Non-pigmented ciliary epithelial cell (primary cell): ENCODE measurements at regions not wholly inside any gene's neighbourhood (a gene's known extent, or its start where the extent isn't known, plus 50 kb on each side); places are given as distances from the start of the nearest gene placed in this dataset.
"Not testable (repeated sequence)": the region's sequence is repeated elsewhere in the genome, so short reads cannot be mapped to it uniquely, and the experiment has no call there.

Experiments used
- DNase-seq: peaks from one replicate; pipeline ENCODE4 v3.0.0-alpha.2; 2010; ENCODE audit warnings: low read depth

- no peak for DNase-seq
These were observed 119.0 kb upstream of the SLC38A2 start for GRCh38 chr12:46491548-46491947.

DNA sequence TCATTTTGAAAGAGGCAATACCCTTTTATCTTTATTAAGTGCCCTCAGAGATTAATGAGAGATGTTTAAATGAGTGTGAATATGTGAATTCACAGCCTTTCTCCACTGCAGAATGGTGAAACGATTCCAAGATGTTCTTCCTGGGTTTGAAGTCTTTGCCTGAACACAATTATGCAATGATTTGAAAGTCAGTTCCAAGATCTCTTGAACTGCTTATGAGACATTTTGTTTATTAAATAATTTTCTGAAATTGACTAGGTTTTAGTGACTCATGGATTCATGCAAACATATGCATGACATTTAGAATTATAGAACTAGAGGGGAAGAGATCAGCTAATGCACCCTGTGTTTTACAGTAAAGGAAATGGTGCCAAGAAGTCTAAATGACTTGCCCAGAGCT lies 118.1 kb upstream of the SLC38A2 start:
- DNase-seq, result no peak

DNA sequence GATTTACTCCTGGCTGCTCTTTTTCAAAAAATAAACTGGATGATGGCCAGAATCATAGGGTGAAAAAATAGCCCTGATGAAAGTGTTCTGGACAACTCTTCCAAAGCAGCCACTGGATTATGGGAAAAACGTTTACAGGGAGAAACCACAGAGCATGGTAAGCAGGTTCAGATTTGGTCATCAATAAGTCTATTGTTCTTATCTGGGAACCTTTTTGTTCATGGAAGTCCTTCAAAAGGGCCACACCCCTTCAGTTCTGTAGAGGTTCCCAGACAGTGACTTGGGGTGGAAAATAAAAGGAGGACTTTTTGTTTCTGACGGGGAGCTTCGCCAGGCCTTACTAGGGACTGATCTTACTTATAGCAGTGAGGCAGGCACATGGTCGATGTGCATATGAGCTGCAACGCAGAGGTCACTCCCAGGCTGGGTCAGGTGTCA lies 117.4 kb upstream of the SLC38A2 start:
- no peak for DNase-seq

DNA sequence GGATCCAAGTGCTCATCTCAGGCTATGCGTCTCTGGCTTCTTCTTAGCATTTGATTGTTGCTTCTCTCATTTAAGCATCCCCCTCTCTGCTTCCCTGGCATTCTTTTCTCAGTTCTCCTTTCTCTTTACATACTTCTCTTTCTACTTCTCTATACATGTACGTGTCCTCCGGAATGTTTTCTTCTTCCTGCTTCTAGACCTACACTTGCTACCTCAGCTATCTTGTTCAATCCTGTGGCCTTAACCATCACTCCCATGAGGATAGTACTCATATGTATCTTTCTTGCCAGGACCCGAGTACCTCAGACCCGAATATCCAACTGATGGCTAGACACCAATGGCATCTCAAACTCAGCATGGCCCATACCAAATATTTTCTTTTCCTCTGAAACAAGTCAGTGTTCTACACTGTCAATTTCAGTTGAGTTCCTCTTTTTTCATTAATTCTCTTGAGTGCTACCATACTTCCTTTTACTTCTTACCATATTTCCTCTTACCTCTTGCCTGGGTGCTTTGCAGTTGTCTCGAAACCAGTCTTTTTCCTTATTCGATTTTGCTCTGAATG lies 115.1 kb upstream of the SLC38A2 start:
- DNase-seq, result no peak

DNA sequence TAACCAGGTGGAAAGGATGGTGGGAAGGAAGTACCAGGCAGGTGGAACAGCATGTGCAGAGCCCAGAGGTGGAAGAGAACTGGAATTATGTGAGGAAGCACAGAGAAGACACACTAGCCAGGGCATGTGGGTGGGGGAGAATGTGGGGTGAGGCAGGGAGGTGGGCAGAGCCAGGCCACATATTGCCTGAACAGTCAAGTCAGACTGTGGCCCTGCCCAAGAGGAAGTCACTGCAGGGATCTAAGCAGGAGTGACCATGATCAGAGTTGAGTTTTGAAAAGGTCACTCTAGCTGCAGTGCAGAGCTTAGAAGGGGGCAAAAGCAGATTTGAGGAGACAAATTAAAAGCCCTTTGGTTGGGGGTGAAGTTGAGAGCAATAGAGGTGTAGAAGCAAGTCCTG lies 114.0 kb upstream of the SLC38A2 start:
- no peak for DNase-seq

DNA sequence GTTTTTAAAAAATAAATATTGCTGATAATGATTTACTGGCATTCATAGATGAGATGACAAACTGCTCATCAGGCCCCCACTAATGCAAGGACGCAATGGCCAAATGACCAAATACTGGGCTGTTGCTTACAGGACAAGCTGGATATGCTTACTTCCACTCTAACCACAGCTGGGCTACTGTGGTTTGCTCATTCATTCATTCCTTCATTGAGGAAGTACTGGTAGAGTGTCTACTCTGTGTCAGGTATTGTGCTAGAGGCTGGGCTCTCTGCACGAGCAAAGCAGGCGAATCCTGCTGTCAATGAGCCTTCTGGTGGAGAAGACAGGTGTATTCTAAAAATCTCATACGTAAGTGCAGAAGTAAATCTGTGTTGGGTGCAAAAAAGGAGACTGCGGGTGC lies 113.3 kb upstream of the SLC38A2 start:
- DNase-seq, result no peak

GRCh38 chr12:46484396-46485061 lies 112.0 kb upstream of the SLC38A2 start:
- DNase-seq, result no peak

GRCh38 chr12:46483572-46484395 lies 111.2 kb upstream of the SLC38A2 start:
- DNase-seq, result no peak

- no peak for DNase-seq
These were observed 108.2 kb upstream of the SLC38A2 start for GRCh38 chr12:46480724-46481123.

DNA sequence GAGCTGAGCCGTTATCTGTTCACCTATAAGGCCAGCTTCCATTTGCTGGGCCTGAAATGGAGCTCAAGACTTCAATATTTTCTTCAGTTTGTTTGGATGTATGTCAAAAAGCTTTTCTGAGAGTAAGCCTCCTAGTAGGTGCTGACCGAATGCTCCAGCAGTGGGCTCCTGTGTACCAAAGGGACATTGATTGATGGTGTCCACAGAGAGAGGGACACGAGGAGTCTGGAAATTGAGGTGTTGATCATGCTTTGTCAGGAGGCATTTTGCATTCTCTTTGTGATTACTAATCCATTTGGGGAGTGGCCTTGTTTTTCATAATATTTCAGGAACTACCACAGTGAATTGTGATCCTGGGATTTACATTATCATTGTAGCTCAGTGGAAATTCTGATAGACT lies 107.7 kb upstream of the SLC38A2 start:
- no peak for DNase-seq

- no peak for DNase-seq
These were observed 105.5 kb upstream of the SLC38A2 start for GRCh38 chr12:46478123-46478522.

- no peak for DNase-seq
These were observed 105.0 kb upstream of the SLC38A2 start for GRCh38 chr12:46477541-46477940.

DNA sequence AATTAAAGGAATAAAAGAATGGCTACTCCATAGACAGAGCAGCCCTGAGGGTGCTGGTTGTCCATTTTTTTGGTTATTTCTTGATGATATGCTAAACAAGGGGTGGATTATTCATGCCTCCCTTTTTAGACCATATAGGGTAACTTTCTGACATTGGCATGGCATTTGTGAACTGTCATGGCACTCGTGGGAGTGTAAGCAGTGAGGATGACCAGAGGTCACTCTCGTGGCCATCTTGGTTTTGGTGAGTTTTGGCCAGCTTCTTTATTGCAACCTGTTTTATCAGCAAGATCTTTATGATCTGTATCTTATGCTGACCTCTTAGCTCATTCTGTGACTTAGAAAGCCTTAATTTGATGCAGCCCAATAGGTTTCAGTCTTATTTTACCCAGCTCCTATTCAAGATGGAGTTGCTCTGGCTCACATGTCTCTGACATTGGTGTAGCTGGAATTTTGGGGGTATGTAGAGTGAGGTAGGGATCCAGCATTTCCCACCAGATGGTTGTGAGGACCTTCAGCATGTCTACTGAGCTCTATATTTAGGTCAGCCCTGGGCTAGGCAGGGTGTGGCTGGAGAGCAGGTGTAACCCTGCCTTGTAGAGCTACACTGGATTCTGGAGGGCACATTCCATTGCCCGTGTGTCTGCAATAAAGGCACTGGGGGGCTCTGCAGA lies 103.5 kb upstream of the SLC38A2 start:
- DNase-seq, result no peak

- DNase-seq, result not testable (repeated sequence)
These were observed 101.8 kb upstream of the SLC38A2 start for GRCh38 chr12:46474385-46474784.

DNA sequence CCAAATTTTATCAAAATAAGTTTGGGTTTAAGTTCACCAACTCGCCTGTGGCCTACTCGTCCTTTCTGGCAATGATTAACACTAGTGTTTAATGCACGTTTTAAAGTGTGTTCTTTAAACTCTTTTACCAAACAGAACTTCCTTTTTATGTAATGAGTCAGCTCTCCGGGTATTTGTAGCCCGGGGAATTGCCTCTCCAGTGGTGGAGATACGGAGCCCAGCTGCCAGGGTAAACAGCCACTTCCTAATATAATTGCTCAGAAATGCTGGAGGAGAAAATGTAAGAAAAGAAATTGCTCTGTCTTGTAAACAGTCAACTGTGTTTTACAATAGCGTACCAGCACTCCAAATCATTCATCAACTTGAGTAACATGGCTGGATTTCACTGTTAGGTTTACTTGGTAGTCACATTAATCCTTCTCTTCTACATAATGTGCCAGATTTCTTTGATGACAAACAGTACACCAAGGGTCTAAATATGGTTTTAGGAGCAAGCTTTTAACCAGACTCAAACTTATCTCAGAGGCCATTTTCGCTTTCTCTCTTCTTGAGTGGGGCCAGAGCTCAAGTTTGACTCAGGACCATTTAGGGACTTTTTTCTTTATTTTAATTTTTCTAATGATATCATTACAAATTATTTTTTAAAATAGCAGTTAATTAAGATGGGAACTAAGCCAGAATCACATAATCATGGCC lies 101.2 kb upstream of the SLC38A2 start:
- no peak for DNase-seq

DNA sequence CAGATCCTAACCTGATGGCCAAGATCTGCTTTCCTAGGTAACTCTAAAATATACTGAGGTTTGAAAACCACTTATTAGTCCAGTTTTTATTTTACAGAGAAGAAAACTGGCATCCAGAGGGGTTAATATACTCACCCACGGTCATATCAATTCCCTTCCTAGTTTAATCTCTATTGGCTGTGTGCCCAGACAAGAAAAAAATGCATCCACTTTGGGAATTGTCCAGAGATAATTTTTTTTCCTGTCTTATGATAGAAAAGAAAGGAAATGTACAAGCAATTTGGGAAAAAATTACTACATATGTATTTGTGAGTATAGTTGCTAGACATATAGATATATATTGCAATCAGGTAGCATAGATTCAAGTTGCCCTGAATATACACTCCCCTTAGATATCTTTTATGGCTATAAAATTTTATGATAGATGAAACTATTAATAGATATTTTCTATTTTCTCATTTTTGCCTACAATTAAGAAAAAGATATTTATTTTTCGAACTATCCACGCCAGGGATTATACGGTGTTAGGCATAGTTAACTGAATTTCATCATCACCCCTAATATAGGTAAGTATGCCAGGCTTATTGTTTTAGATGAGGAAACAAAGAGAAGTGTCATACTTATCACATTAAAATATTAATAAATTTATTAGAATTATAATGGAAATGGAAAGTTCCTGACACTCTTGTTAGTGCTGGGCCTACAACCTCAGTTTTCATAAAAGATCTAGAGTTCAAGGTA lies 100.5 kb upstream of the SLC38A2 start:
- DNase-seq, result no peak

- no peak for DNase-seq
These were observed 99.7 kb upstream of the SLC38A2 start for GRCh38 chr12:46472144-46472705.

DNA sequence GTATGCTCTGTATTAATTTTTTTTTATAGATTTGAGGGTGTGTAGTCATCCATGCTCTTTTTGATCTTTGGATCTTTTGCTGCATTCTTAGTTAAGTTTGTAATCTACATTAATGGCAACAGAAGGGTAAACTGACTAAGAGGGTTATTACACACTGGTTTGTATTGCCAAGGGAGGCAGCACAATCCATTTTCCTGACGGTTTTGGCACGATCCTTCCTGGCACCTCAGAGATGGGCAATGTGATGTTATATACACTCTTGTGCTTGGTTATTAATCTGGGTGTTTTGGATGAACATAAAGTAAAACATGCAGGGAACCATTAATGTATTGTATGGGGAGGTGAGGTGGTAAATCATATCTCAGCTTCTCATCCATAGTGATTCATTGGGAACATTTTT lies 98.8 kb upstream of the SLC38A2 start:
- DNase-seq, result no peak

DNA sequence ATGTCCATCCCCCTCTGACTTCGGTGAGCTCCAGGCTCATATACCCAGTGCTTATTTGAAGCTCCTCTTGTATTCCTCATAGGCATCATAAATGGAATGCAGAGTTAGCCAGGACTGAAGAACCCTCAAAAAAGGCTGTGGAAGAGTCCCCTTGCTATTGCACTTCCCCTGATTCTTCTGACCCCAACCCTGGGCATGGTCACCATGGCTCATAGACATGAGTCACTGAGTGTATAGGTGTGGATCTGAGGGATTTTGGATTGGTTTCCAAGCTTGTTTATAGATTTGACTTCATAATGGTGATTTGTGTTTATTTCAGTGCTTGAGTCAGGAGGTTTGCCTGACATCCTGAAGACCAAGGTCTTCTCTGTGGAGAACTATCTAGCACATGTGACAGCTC lies 98.4 kb upstream of the SLC38A2 start:
- no peak for DNase-seq

GRCh38 chr12:46470036-46470627 lies 97.6 kb upstream of the SLC38A2 start:
- no peak for DNase-seq

GRCh38 chr12:46468813-46469212 lies 96.2 kb upstream of the SLC38A2 start:
- DNase-seq, result no peak
